Loucy (cell line): ENCODE measurements at regions not wholly inside any gene's neighbourhood (a gene's known extent, or its start where the extent isn't known, plus 50 kb on each side); places are given as distances from the start of the nearest gene placed in this dataset.

Experiments
- H2AFZ ChIP-seq: fragments of 200-600 bp; sonication (generic); 2 replicates; pipeline ENCODE4 v1.6.0; 2016; ENCODE audit warnings: antibody characterized with exemption, mild to moderate bottlenecking, low read length, moderate library complexity
- H3F3A ChIP-seq: fragments of 200-600 bp; 2 replicates; pipeline ENCODE4 v1.6.0; 2016; ENCODE audit warnings: antibody characterized with exemption, low read depth, mild to moderate bottlenecking
- H3K27me3 ChIP-seq: fragments of 200-600 bp; sonication (generic); 2 replicates; pipeline ENCODE4 v1.6.1; 2014; ENCODE audit warnings: low read length, mild to moderate bottlenecking; ENCODE audit not compliant: insufficient read depth, poor library complexity, severe bottlenecking
- H3K36me3 ChIP-seq: fragments of 200-600 bp; sonication (generic); 2 replicates; pipeline ENCODE4 v1.6.1; 2016; ENCODE audit warnings: low read length; ENCODE audit not compliant: insufficient read depth
- H3K4me1 ChIP-seq: fragments of 200-600 bp; sonication (generic); 2 replicates; pipeline ENCODE4 v1.5.1; 2014; ENCODE audit warnings: low read length, mild to moderate bottlenecking; ENCODE audit not compliant: insufficient read depth, poor library complexity, severe bottlenecking
- H3K4me2 ChIP-seq: fragments of 200-600 bp; sonication (generic); 2 replicates; pipeline ENCODE4 v1.6.0; 2014; ENCODE audit warnings: antibody characterized with exemption, low read length, low read depth, mild to moderate bottlenecking; ENCODE audit not compliant: poor library complexity, severe bottlenecking
- H3K4me3 ChIP-seq: fragments of 200-600 bp; sonication (generic); 2 replicates; pipeline ENCODE4 v1.5.1; 2014; ENCODE audit warnings: low read length, mild to moderate bottlenecking, mixed read lengths; ENCODE audit not compliant: poor library complexity, severe bottlenecking
- H3K79me2 ChIP-seq: fragments of 200-600 bp; sonication (generic); 2 replicates; pipeline ENCODE4 v1.6.1; 2014; ENCODE audit warnings: low read length; ENCODE audit not compliant: insufficient read depth
- H3K9ac ChIP-seq: fragments of 200-600 bp; sonication (generic); 2 replicates; pipeline ENCODE4 v1.6.0; 2014; ENCODE audit warnings: mild to moderate bottlenecking, low read depth, low read length, moderate library complexity; ENCODE audit not compliant: poor library complexity, severe bottlenecking
- H3K9me2 ChIP-seq: fragments of 200-600 bp; sonication (generic); replicated peaks from 2 replicates; pipeline ENCODE4 v1.6.1; 2016; ENCODE audit warnings: low read depth, low read length, mixed read lengths
- H3K9me3 ChIP-seq: fragments of 200-600 bp; sonication (generic); 2 replicates; pipeline ENCODE4 v1.6.1; 2014; ENCODE audit warnings: mild to moderate bottlenecking, antibody characterized with exemption, low read length, low read depth; ENCODE audit not compliant: insufficient read depth
- H4K20me1 ChIP-seq: fragments of 200-600 bp; sonication (generic); 2 replicates; pipeline ENCODE4 v1.6.0; 2014; ENCODE audit warnings: antibody characterized with exemption, low read length, mild to moderate bottlenecking; ENCODE audit not compliant: insufficient read depth, poor library complexity, severe bottlenecking
- CTCF ChIP-seq: fragments of 200-600 bp; sonication (generic); conservative IDR thresholded peaks from 2 replicates; pipeline ENCODE4 v1.5.1; 2014; ENCODE audit warnings: mild to moderate bottlenecking, antibody characterized with exemption, low read length
- EZH2phosphoT487 ChIP-seq: fragments of 200-600 bp; IDR thresholded peaks from 2 replicates; pipeline ENCODE4 v1.6.1; 2018; ENCODE audit warnings: antibody characterized with exemption, mild to moderate bottlenecking, moderate library complexity, borderline replicate concordance

GRCh38 chr5:110225949-110226348 is 500.5 kb downstream of the TMEM232 start:
- Histone ChIP-seq H2AFZ (no peak overlapping the region), H3K27me3 (no peaks in the 10 kb centered on the region), H4K20me1 (no peaks in the 10 kb centered on the region), H3K9ac (no peak overlapping the region), H3F3A (no peaks in the 10 kb centered on the region), H3K9me2 (no peaks in the 10 kb centered on the region), H3K79me2 (no peaks in the 10 kb centered on the region), H3K36me3 (no peaks in the 10 kb centered on the region), H3K4me3 (no peak overlapping the region), H3K4me1 (no peaks in the 10 kb centered on the region), H3K9me3 (no peaks in the 10 kb centered on the region; the same call in 1 of the 2 replicates), H3K4me2 (no peak overlapping the region)
- TF ChIP-seq CTCF (no peak), EZH2phosphoT487 (no peak)

- H3K27me3 ChIP-seq, result no peaks in the 10 kb centered on the region
- H3K79me2 ChIP-seq, result no peaks in the 10 kb centered on the region
- H2AFZ ChIP-seq, result no peak overlapping the region
- H3K4me2 ChIP-seq, result no peak overlapping the region
- no peak overlapping the region for H3K4me3 ChIP-seq
- H3F3A ChIP-seq, result no peaks in the 10 kb centered on the region
- no peak for TF ChIP-seq CTCF
- TF ChIP-seq EZH2phosphoT487, result no peak
- H4K20me1 ChIP-seq, result no peaks in the 10 kb centered on the region
- H3K36me3 ChIP-seq, result no peaks in the 10 kb centered on the region
- no peaks in the 10 kb centered on the region for H3K9me2 ChIP-seq
- H3K4me1 ChIP-seq, result no peaks in the 10 kb centered on the region
- no peaks in the 10 kb centered on the region for H3K9me3 ChIP-seq
- no peak overlapping the region for H3K9ac ChIP-seq
These were observed 486.7 kb downstream of the TMEM232 start for GRCh38 chr5:110239786-110240185.

- no peaks in the 10 kb centered on the region for H4K20me1 ChIP-seq
- no peaks in the 10 kb centered on the region for H3K4me1 ChIP-seq
- no peaks in the 10 kb centered on the region for H3K27me3 ChIP-seq
- no peaks in the 10 kb centered on the region for H3K79me2 ChIP-seq
- H3K4me3 ChIP-seq, result no peak overlapping the region
- no peak overlapping the region for H3K4me2 ChIP-seq
- no peaks in the 10 kb centered on the region for H3K9me2 ChIP-seq
- no peaks in the 10 kb centered on the region for H3K36me3 ChIP-seq
- no peaks in the 10 kb centered on the region for H3F3A ChIP-seq
- no peak overlapping the region for H3K9ac ChIP-seq
- TF ChIP-seq CTCF, result no peak
- no peak for TF ChIP-seq EZH2phosphoT487
- no peaks in the 10 kb centered on the region for H3K9me3 ChIP-seq
- H2AFZ ChIP-seq, result no peak overlapping the region
These were observed 483.5 kb downstream of the TMEM232 start for GRCh38 chr5:110242950-110243349.
